ENCODE measurements at regions not wholly inside any gene's neighbourhood (a gene's known extent, or its start where the extent isn't known, plus 50 kb on each side); places are given as distances from the start of the nearest gene placed in this dataset.

- H3K4me2 ChIP-seq (ENCODE audit: control insufficient read depth, insufficient read depth), result no peak overlapping the region
- no peaks in the 10 kb centered on the region; a peak in 2 of 4 replicates for H3K27me3 ChIP-seq (replicated peaks in 1 of 2; ENCODE audit: control insufficient read depth in 2 of 2, insufficient read depth in 2 of 2, low read length in 1 of 2)
- intact Hi-C loops (cut with micrococcal nuclease; ENCODE audit: unreplicated experiment), result no loop called here
- H3K4me1 ChIP-seq (ENCODE audit: control insufficient read depth, insufficient read depth, low read length), result no peaks in the 10 kb centered on the region
- H3K27ac ChIP-seq (ENCODE audit: control insufficient read depth, insufficient read depth), result no peak overlapping the region
- CTCF ChIA-PET, result no interaction called here
- FAIRE-seq (no peak), DNase-seq (ENCODE audit: low read depth, low spot score) (no peak), ATAC-seq (no peak)
- SMC1A ChIA-PET (ENCODE audit: uncharacterized antibody, unreplicated experiment), result interaction anchor here (0.9 kb wide), 1 partner anchor 18 kb away, joined by 3 read pairs; no protein-coding TSS in a partner anchor
- POLR2A ChIA-PET, result no interaction called here
- H3K9me3 ChIP-seq (replicated peaks; ENCODE audit: control insufficient read depth, insufficient read depth, low read length), result no peaks in the 10 kb centered on the region
- no peak overlapping the region for H3K4me3 ChIP-seq
- H3K9ac ChIP-seq (ENCODE audit: control insufficient read depth, insufficient read depth, low read length), result no peak overlapping the region
- no peaks in the 10 kb centered on the region for H3K79me2 ChIP-seq (ENCODE audit: control insufficient read depth, insufficient read depth, low read length)
- in situ Hi-C loops (cut with MboI), result no loop called here
- no peak overlapping the region for H2AFZ ChIP-seq (ENCODE audit: control insufficient read depth, low read depth, low read length)
- H3K36me3 ChIP-seq (ENCODE audit: control insufficient read depth in 2 of 2, insufficient read depth in 2 of 2, low read length in 1 of 2), result no peaks in the 10 kb centered on the region
- TF ChIP-seq MYC (IDR thresholded peaks at IDR 0.05; ENCODE audit: insufficient read depth, insufficient read length, insufficient replicate concordance, low read length, severe bottlenecking) (no peak), BHLHE40 (IDR thresholded peaks at IDR 0.05; ENCODE audit: borderline replicate concordance in 1 of 2, low read depth in 2 of 2, low read length in 1 of 2) (no peak), IRF4 (IDR thresholded peaks at IDR 0.05; ENCODE audit: low read depth, low read length) (no peak), DPF2 (IDR thresholded peaks at IDR 0.05) (no peak)
- no peaks in the 10 kb centered on the region for H4K20me1 ChIP-seq (ENCODE audit: control insufficient read depth, insufficient read depth)
- BruUV-seq (replicated peaks), result no TSS peak
- RAD21 ChIA-PET (ENCODE audit: unreplicated experiment), result no interaction called here
Measured at GRCh38 chr5:165260426-165260825, 1755.0 kb downstream of the MAT2B start.

- CTCF ChIA-PET, result no interaction called here
- no peak for TF ChIP-seq SMC3 (IDR thresholded peaks at IDR 0.05; ENCODE audit: borderline replicate concordance, low read length)
- TF ChIP-seq POU2F2 (IDR thresholded peaks at IDR 0.05; ENCODE audit: borderline replicate concordance, low read depth, low read length), result no peak
- no peak for TF ChIP-seq POLR2AphosphoS5 (IDR thresholded peaks at IDR 0.05; ENCODE audit: low read length)
- no peak for TF ChIP-seq SMAD5 (IDR thresholded peaks at IDR 0.05; ENCODE audit: low read depth)
- TF ChIP-seq TCF3 (IDR thresholded peaks at IDR 0.05; ENCODE audit: borderline replicate concordance, insufficient read depth, low read depth, low read length), result no peak
- TF ChIP-seq NFIC (IDR thresholded peaks at IDR 0.05; ENCODE audit: low read depth, low read length), result no peak
- no peak for TF ChIP-seq USF2 (IDR thresholded peaks at IDR 0.05; ENCODE audit: borderline replicate concordance, low read depth, low read length)
- TF ChIP-seq IRF5 (IDR thresholded peaks at IDR 0.05; ENCODE audit: borderline replicate concordance), result no peak
- no peak for TF ChIP-seq SKIL (IDR thresholded peaks at IDR 0.05; ENCODE audit: low read depth, poor library complexity, severe bottlenecking)
Measured at GRCh38 chr5:165263536-165263935, 1758.1 kb downstream of the MAT2B start.

More at GRCh38 chr5:165263536-165263935, 1758.1 kb downstream of the MAT2B start:
- H3K4me3 ChIP-seq, result no peak overlapping the region
- H2AFZ ChIP-seq (ENCODE audit: control insufficient read depth, low read depth, low read length), result no peak overlapping the region
- intact Hi-C loops (cut with micrococcal nuclease; ENCODE audit: unreplicated experiment), result no loop called here
- H3K27me3 ChIP-seq (replicated peaks in 1 of 2; ENCODE audit: control insufficient read depth in 2 of 2, insufficient read depth in 2 of 2, low read length in 1 of 2), result no peaks in the 10 kb centered on the region; a peak in 2 of 4 replicates
- no peak overlapping the region for H3K9ac ChIP-seq (ENCODE audit: control insufficient read depth, insufficient read depth, low read length)
- no peaks in the 10 kb centered on the region; the same call in 2 of the 3 replicates for H3K9me3 ChIP-seq (replicated peaks; ENCODE audit: control insufficient read depth, insufficient read depth, low read length)
- SMC1A ChIA-PET (ENCODE audit: uncharacterized antibody, unreplicated experiment), result interaction anchor here (0.8 to 1.2 kb wide), 3 partner anchors 8 to 202 kb away, joined by 3 to 4 read pairs (median 4); no protein-coding TSS in a partner anchor
- in situ Hi-C loops (cut with MboI), result no loop called here
- no peaks in the 10 kb centered on the region for H3K4me1 ChIP-seq (ENCODE audit: control insufficient read depth, insufficient read depth, low read length)
- H3K4me2 ChIP-seq (ENCODE audit: control insufficient read depth, insufficient read depth), result no peak overlapping the region
- no peak overlapping the region for H3K27ac ChIP-seq (ENCODE audit: control insufficient read depth, insufficient read depth)
- WGBS (ENCODE audit: insufficient coverage, insufficient replicate concordance, low lambda C conversion rate, missing lambda C conversion rate), result 22% methylated on average over 3 of the region's 3 CpGs
- no TSS peak for BruUV-seq (replicated peaks)
- FAIRE-seq, result no peak
- POLR2A ChIA-PET, result no interaction called here
- DNase-seq (ENCODE audit: low read depth, low spot score), result no peak
- no peak for ATAC-seq
- RAD21 ChIA-PET (ENCODE audit: unreplicated experiment), result interaction anchor here (1.1 kb wide), 1 partner anchor 36 kb away, joined by 3 read pairs; no protein-coding TSS in a partner anchor
- H4K20me1 ChIP-seq (ENCODE audit: control insufficient read depth, insufficient read depth), result no peaks in the 10 kb centered on the region
- no peaks in the 10 kb centered on the region for H3K79me2 ChIP-seq (ENCODE audit: control insufficient read depth, insufficient read depth, low read length)
- H3K36me3 ChIP-seq (ENCODE audit: control insufficient read depth in 2 of 2, insufficient read depth in 2 of 2, low read length in 1 of 2), result no peaks in the 10 kb centered on the region

Measured in GM12878 (cell line).